LNCAP (cell line): ENCODE measurements at regions not wholly inside any gene's neighbourhood (a gene's known extent, or its start where the extent isn't known, plus 50 kb on each side); places are given as distances from the start of the nearest gene placed in this dataset.

Experiments
- TF ChIP-seq, protein P1 (sequence below): fragments of 450-650 bp; IDR thresholded peaks from 2 replicates; pipeline ENCODE4 v1.5.1; 2017; ENCODE audit warnings: mild to moderate bottlenecking

DNA sequence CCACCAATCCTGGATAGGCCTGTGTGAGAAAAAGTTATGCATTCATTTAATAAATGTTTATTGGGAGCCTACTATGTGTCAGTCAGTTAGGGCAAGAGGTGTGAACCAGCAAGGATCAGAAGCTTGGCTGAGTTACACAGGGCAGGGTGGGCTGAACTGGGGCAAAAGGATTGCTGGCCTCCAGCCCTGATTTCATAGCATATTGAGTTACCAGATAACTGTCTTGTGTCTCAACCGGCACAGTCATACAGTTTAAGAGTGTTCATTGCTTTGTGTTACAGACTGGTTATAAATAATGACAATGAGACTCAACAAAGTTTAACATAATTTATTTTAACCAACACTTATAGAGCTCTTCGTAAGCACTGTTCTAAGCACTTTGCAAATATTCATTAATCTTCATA lies 253.8 kb downstream of the DLEU7 start:
- TF ChIP-seq, protein P1, sequence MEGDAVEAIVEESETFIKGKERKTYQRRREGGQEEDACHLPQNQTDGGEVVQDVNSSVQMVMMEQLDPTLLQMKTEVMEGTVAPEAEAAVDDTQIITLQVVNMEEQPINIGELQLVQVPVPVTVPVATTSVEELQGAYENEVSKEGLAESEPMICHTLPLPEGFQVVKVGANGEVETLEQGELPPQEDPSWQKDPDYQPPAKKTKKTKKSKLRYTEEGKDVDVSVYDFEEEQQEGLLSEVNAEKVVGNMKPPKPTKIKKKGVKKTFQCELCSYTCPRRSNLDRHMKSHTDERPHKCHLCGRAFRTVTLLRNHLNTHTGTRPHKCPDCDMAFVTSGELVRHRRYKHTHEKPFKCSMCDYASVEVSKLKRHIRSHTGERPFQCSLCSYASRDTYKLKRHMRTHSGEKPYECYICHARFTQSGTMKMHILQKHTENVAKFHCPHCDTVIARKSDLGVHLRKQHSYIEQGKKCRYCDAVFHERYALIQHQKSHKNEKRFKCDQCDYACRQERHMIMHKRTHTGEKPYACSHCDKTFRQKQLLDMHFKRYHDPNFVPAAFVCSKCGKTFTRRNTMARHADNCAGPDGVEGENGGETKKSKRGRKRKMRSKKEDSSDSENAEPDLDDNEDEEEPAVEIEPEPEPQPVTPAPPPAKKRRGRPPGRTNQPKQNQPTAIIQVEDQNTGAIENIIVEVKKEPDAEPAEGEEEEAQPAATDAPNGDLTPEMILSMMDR, result no peak

DNA sequence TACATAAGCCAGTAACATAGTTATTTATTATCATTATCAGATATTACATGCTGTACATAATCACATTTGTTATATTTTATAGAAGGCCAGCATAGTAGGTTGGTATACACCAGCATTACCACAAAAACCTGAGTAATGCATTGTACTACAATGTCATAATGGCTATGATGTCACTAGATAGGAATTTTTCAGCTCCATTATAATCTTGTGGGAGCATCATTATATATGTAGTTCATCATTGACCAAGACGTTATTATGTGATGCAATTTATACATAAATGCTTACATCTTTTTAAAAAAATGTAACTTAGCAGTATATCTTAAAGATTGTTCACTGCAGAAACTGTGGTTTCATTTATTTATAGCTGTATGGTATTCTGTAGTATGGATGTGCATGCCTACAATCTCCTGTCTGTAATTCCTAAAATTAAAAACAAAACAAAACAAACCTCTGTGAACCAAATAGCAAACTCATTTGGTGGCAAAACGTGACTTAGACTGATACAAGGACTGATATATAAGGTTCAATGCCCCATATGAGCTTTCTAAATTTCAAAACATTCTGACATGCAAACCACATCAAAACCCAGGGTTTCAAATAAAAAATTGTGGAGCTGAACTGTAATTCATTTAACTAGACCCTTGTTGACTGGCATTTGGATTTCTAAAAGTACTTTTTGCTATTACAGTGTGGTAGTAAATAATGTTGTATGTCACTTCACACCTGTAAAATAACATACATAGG lies 250.9 kb downstream of the DLEU7 start:
- TF ChIP-seq, protein P1, result no peak

DNA sequence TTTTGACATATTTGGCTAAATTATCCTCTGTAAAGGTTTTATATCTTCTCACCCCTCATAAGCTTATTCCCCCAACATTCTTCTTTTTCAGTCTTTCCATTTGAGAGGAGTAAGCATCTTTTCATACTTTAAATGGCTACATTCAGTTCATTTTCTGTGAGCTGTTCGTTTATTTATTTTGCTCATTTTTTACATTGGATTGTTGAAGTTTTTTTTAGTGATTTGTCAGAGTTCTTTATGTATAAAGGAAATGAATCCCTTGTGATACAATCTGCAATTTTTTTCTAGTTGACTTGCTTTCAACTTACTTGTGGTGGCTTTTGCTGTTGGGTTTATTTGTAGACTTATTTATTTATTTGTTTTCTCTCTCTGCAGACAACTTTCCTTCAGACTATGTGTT lies 250.3 kb downstream of the DLEU7 start:
- TF ChIP-seq, protein P1, result no peak

DNA sequence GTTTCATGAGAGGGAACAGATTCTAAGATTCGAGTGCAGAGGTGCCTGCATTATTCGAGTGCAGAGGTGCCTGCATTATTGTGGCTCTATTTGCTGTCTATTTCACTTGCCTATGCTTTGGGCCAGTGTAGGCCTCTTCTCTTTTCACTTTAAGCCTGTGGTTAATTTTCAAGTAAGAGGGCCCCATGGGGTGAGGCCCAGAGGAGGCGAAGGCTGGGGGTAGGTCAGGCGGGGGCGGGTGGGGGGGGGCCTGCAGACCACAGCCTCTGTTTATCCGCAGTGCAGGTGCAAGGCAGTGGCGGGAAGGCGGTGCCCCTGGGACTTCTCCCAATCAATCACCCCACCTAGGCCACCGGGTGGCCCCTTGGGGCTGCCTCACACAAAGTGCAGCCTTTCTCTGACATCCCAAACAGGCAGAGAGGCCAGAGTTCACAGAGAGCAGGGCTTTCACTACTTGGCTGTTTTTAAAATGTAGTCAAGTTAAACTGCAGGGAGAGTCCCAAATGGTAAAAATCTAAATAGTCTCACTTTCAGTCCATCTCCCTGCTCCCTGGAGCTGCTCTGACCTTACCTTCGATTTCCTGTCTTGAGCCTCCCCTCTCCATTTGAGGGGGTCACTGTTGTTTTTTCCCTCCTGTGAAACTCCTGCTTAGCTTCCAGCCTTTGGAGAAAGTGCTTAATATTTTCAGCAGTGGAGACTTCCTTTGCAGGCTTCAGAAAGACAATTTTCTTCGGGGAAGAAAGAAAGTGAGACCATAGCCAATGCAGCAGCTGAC lies 249.0 kb downstream of the DLEU7 start:
- TF ChIP-seq, protein P1, result no peak

DNA sequence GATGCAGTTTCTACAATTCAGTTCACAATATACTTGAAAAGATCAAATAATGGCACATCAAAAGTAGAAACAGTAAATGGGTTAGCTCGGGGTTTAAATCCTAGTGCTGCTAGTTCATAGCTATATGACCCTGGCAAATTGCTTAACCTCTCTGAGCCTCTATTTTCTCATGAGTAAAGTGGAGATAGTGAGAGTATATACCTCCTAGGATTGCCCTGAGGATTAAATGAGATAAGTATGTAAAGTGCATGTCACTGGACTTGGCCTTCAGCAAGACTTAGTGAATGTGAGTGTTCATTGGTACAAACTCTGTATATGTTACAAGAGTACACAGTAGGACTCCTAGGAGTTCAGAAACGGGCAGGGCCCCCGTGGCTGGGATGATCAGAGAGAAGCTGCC lies 248.3 kb downstream of the DLEU7 start:
- TF ChIP-seq, protein P1, result no peak

DNA sequence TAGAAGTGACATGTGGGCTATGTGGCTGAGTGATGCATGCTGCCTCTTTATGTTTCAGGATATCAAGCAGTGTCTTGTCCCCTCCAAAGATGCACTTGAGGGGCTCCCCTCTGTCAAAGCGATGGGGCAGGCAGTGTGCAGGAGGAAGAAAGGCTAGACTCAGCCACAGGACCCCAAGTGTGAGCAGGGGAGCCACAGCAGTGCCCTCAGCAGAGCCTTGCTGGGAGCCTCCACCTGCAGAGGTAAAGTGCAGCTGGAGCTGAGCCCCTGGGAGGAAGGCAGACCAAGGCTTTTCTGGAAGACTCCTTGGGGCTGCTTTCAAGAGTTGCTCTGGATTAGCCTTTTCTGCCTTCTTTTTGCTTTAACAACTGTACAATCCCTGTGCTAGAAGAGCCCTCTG lies 247.3 kb downstream of the DLEU7 start:
- TF ChIP-seq, protein P1, result no peak

DNA sequence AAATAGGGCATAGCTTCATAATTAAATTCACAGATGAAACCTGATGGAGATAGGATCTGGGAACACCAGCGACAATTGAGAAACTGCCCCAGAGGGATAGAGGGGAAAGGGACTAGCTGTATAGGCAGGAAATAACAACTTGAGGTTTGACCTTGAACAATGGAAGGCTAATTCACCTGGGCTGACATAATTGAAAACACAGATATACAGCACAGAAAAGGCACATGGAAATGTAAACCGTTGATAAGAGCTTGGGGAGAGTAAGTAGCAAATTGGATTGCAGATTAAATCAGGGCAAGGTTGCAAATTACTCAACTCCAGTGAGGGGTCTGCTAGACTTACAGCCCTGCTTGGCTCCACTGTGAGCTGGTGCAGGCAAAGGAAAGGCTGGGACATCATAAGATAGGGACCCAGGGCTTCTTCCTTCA lies 246.7 kb downstream of the DLEU7 start:
- TF ChIP-seq, protein P1, result no peak
